Naive thymus-derived CD4-positive, alpha-beta T cell (primary cell): ENCODE measurements at regions not wholly inside any gene's neighbourhood (a gene's known extent, or its start where the extent isn't known, plus 50 kb on each side); places are given as distances from the start of the nearest gene placed in this dataset.
"Not testable (repeated sequence)": the region's sequence is repeated elsewhere in the genome, so short reads cannot be mapped to it uniquely, and the experiment has no call there.

Source experiments
- ATAC-seq: fragments of 150-1000 bp; cut with Tn5 transposase; 2 replicates; pipeline ENCODE4 v1.10.0; 2021; ENCODE audit warnings: mild to moderate bottlenecking, moderate library complexity
- CTCF ChIA-PET: fragments of 350-600 bp; sonication (Branson Sonifier 250); formaldehyde crosslinking; loops from one replicate; lab custom pipeline; 2021; ENCODE audit warnings: antibody characterized with exemption; lab: Charles Lee
- POLR2A ChIA-PET: fragments of 350-600 bp; sonication (Branson Sonifier 250); formaldehyde crosslinking; loops from one replicate; lab custom pipeline; 2021; ENCODE audit warnings: antibody characterized with exemption, inconsistent platforms; lab: Charles Lee
- DNase-seq, 9 donors: peaks; one replicate each; pipeline versions ENCODE4 v3.0.0 to v3.0.0-alpha.2; 2020 to 2022; ENCODE audit warnings: mixed read lengths in 1 of 9
- H3K27ac ChIP-seq: one replicate; pipeline ENCODE4 v1.7.0; 2013; ENCODE audit warnings: mild to moderate bottlenecking, low read depth, low read length, moderate library complexity
- H3K27me3 ChIP-seq, 2 donors: one replicate each; pipeline ENCODE4 v1.7.0; 2013; ENCODE audit warnings: low read length in 2 of 2, mild to moderate bottlenecking in 2 of 2, moderate library complexity in 2 of 2; ENCODE audit not compliant: control insufficient read depth in 2 of 2, insufficient read depth in 2 of 2
- H3K36me3 ChIP-seq, 3 experiments: 1 replicate in 2 of 3; 2 replicates in 1 of 3; pipeline ENCODE4 v1.7.0; 2013; ENCODE audit warnings: low read length in 3 of 3, mild to moderate bottlenecking in 3 of 3, moderate library complexity in 1 of 3; ENCODE audit not compliant: insufficient read depth in 3 of 3, control insufficient read depth in 2 of 3
- H3K4me1 ChIP-seq, 2 donors: one replicate each; pipeline ENCODE4 v1.7.0; 2013; ENCODE audit warnings: low read length in 2 of 2, mild to moderate bottlenecking in 2 of 2, moderate library complexity in 1 of 2; ENCODE audit not compliant: control insufficient read depth in 2 of 2, insufficient read depth in 2 of 2
- H3K4me3 ChIP-seq: 2 replicates; pipeline ENCODE4 v1.7.0; 2013; ENCODE audit warnings: mild to moderate bottlenecking, low read length
- H3K9me3 ChIP-seq, 3 experiments: 1 replicate in 2 of 3; 2 replicates in 1 of 3; pipeline ENCODE4 v1.7.0; 2013; ENCODE audit warnings: low read length in 3 of 3; ENCODE audit not compliant: control insufficient read depth in 2 of 3
- H3K27ac Mint-ChIP-seq, 9 donors: one replicate each; pipeline ENCODE4 v1.8.0; 2020 to 2022; ENCODE audit warnings: mixed read lengths in 9 of 9, mild to moderate bottlenecking in 8 of 9, moderate library complexity in 5 of 9, inconsistent platforms in 2 of 9
- H3K27me3 Mint-ChIP-seq, 5 donors: one replicate each; pipeline ENCODE4 v1.8.0; 2021 to 2022; ENCODE audit warnings: mixed read lengths in 5 of 5, mild to moderate bottlenecking in 1 of 5
- H3K36me3 Mint-ChIP-seq, 5 donors: one replicate each; pipeline ENCODE4 v1.8.0; 2020 to 2022; ENCODE audit warnings: mixed read lengths in 5 of 5, mild to moderate bottlenecking in 3 of 5, inconsistent platforms in 1 of 5
- H3K4me1 Mint-ChIP-seq, 7 donors: one replicate each; pipeline ENCODE4 v1.8.0; 2020 to 2022; ENCODE audit warnings: mixed read lengths in 7 of 7, mild to moderate bottlenecking in 3 of 7, inconsistent platforms in 1 of 7
- H3K4me3 Mint-ChIP-seq, 10 donors: one replicate each; pipeline ENCODE4 v1.8.0; 2020 to 2022; ENCODE audit warnings: mild to moderate bottlenecking in 10 of 10, mixed read lengths in 10 of 10, moderate library complexity in 6 of 10, inconsistent platforms in 2 of 10
- H3K9me3 Mint-ChIP-seq, 11 donors: one replicate each; pipeline ENCODE4 v1.8.0; 2020 to 2022; ENCODE audit warnings: mixed read lengths in 11 of 11, mild to moderate bottlenecking in 4 of 11, inconsistent platforms in 1 of 11, moderate library complexity in 1 of 11
- intact Hi-C, 2 donors: fragments of 100-400 bp; cut with micrococcal nuclease; formaldehyde crosslinking; loops; one replicate each; pipeline ENCODE4 v1.15.1; 2023

GRCh38 chr6:144417681-144418080, 132.5 kb downstream of the UTRN start:
- no peaks in the 10 kb centered on the region for H3K9me3 ChIP-seq
- H3K27ac ChIP-seq: no peak overlapping the region
- no peak for ATAC-seq
- Mint-ChIP-seq H3K9me3 (no peaks in the 10 kb centered on the region), H3K27ac (peak overlapping the region in 3 of 9 donors; percentile 0 to 29 (median 10)), H3K4me1 (peaks cover 19 to 68% (median 53%) of the 10 kb centered on the region in 7 donors), H3K4me3 (peak overlapping the region in 1 of 10 donors; percentile 8), H3K36me3 (peaks cover 3 to 13% (median 7%) of the 10 kb centered on the region in 5 donors), H3K27me3 (no peaks in the 10 kb centered on the region)
- CTCF ChIA-PET: interaction anchor here (1.4 kb wide), 1 partner anchor 11 kb away, joined by 4 read pairs; no protein-coding TSS in a partner anchor
- POLR2A ChIA-PET: no interaction called here
- DNase-seq: no peak
- peaks cover under 1 to 6% (median 5%) of the 10 kb centered on the region in 3 experiments for H3K36me3 ChIP-seq
- H3K27me3 ChIP-seq: no peaks in the 10 kb centered on the region
- intact Hi-C loops: loop anchor here in 1 of 2 donors (2.0 to 10.0 kb wide), 2 partner anchors 17 to 63 kb away; no protein-coding TSS in a partner anchor
- H3K4me1 ChIP-seq: peaks cover 7 to 21% of the 10 kb centered on the region in 2 donors
- H3K4me3 ChIP-seq: no peak overlapping the region

GRCh38 chr6:144418959-144419545, 133.9 kb downstream of the UTRN start:
- no peak for ATAC-seq
- ChIA-PET CTCF (no interaction called here), POLR2A (no interaction called here)
- intact Hi-C loops: loop anchor here in 1 of 2 donors (10.0 kb wide), 1 partner anchor 64 kb away; no protein-coding TSS in a partner anchor
- H3K4me1 Mint-ChIP-seq: peaks cover 14 to 60% (median 46%) of the 10 kb centered on the region in 7 donors
- H3K27ac ChIP-seq: no peak overlapping the region
- no peaks in the 10 kb centered on the region for H3K9me3 ChIP-seq
- H3K27ac Mint-ChIP-seq: peak overlapping the region in 3 of 9 donors; percentile 9 to 37 (median 16)
- no peak overlapping the region for H3K4me3 Mint-ChIP-seq
- H3K36me3 Mint-ChIP-seq: peaks cover 9 to 14% (median 13%) of the 10 kb centered on the region in 5 donors
- H3K27me3 Mint-ChIP-seq: no peaks in the 10 kb centered on the region
- peaks cover 7 to 16% of the 10 kb centered on the region in 2 donors for H3K4me1 ChIP-seq
- no peaks in the 10 kb centered on the region for H3K9me3 Mint-ChIP-seq
- H3K27me3 ChIP-seq: no peaks in the 10 kb centered on the region
- H3K36me3 ChIP-seq: peaks cover 5 to 19% (median 8%) of the 10 kb centered on the region in 3 experiments
- no peak overlapping the region for H3K4me3 ChIP-seq
- DNase-seq: no peak

- Histone ChIP-seq H3K4me1 (peaks cover 0 to 9% of the 10 kb centered on the region in 2 donors), H3K27me3 (no peaks in the 10 kb centered on the region), H3K36me3 (peaks cover 10 to 46% (median 16%) of the 10 kb centered on the region in 3 experiments), H3K27ac (no peak overlapping the region), H3K9me3 (no peaks in the 10 kb centered on the region), H3K4me3 (no peak overlapping the region)
- no peaks in the 10 kb centered on the region for H3K27me3 Mint-ChIP-seq
- intact Hi-C loops: no loop called here
- no peaks in the 10 kb centered on the region for H3K9me3 Mint-ChIP-seq
- H3K27ac Mint-ChIP-seq: no peak overlapping the region
- POLR2A ChIA-PET: no interaction called here
- CTCF ChIA-PET: interaction anchor here (0.7 kb wide), 1 partner anchor 17 kb away, joined by 3 read pairs; no protein-coding TSS in a partner anchor
- peaks cover 13 to 31% (median 23%) of the 10 kb centered on the region in 7 donors for H3K4me1 Mint-ChIP-seq
- H3K4me3 Mint-ChIP-seq: no peak overlapping the region
- DNase-seq: no peak
- peaks cover 25 to 48% (median 34%) of the 10 kb centered on the region in 5 donors for H3K36me3 Mint-ChIP-seq
- ATAC-seq: no peak
Measured at GRCh38 chr6:144423167-144423566, 138.0 kb downstream of the UTRN start.

- CTCF ChIA-PET: interaction anchor here (0.7 kb wide), 1 partner anchor 50 kb away, joined by 3 read pairs; no protein-coding TSS in a partner anchor
- no peak overlapping the region for H3K4me3 ChIP-seq
- H3K4me1 ChIP-seq: no peaks in the 10 kb centered on the region
- no peaks in the 10 kb centered on the region for H3K9me3 ChIP-seq
- Mint-ChIP-seq H3K4me1 (peaks cover 5 to 17% (median 12%) of the 10 kb centered on the region in 7 donors), H3K4me3 (no peak overlapping the region), H3K27me3 (no peaks in the 10 kb centered on the region), H3K27ac (no peak overlapping the region), H3K36me3 (peaks cover 25 to 66% (median 51%) of the 10 kb centered on the region in 5 donors), H3K9me3 (peaks cover 0 to 1% (median 0%) of the 10 kb centered on the region in 11 donors)
- POLR2A ChIA-PET: no interaction called here
- no peaks in the 10 kb centered on the region for H3K27me3 ChIP-seq
- peaks cover 9 to 43% (median 26%) of the 10 kb centered on the region in 3 experiments for H3K36me3 ChIP-seq
- DNase-seq (no peak), ATAC-seq (no peak)
- intact Hi-C loops: no loop called here
- no peak overlapping the region for H3K27ac ChIP-seq
Measured at GRCh38 chr6:144429753-144430152, 144.6 kb downstream of the UTRN start.

- H3K4me3 Mint-ChIP-seq, POLR2A ChIA-PET, CTCF ChIA-PET, ATAC-seq, H3K27me3 ChIP-seq, H3K9me3 Mint-ChIP-seq, H3K4me1 ChIP-seq, H3K27me3 Mint-ChIP-seq, H3K9me3 ChIP-seq, intact Hi-C loops, H3K27ac ChIP-seq, DNase-seq, H3K4me3 ChIP-seq: not testable (repeated sequence)
- H3K36me3 ChIP-seq: peaks cover 13 to 53% (median 33%) of the 10 kb centered on the region in 3 experiments
- H3K36me3 Mint-ChIP-seq: peaks cover 23 to 64% (median 45%) of the 10 kb centered on the region in 5 donors
- H3K4me1 Mint-ChIP-seq: peaks cover 0 to 14% (median 4%) of the 10 kb centered on the region in 7 donors
- H3K27ac Mint-ChIP-seq: peak overlapping the region in 1 of 9 donors; percentile 51
Measured at GRCh38 chr6:144433446-144433845, 148.3 kb downstream of the UTRN start.

- DNase-seq: no peak
- H3K36me3 ChIP-seq: peaks cover 13 to 57% (median 41%) of the 10 kb centered on the region in 3 experiments
- no peak for ATAC-seq
- CTCF ChIA-PET: no interaction called here
- Mint-ChIP-seq H3K36me3 (peaks cover 30 to 64% (median 54%) of the 10 kb centered on the region in 5 donors), H3K4me1 (peaks cover 0 to 14% (median 4%) of the 10 kb centered on the region in 7 donors), H3K27me3 (no peaks in the 10 kb centered on the region), H3K27ac (peak overlapping the region in 7 of 9 donors; percentile 8 to 72 (median 37)), H3K9me3 (peaks cover 0 to 1% (median 0%) of the 10 kb centered on the region in 11 donors), H3K4me3 (no peak overlapping the region)
- no peak overlapping the region for H3K4me3 ChIP-seq
- POLR2A ChIA-PET: interaction anchor here (0.9 kb wide), 1 partner anchor 10 kb away, joined by 4 read pairs; no protein-coding TSS in a partner anchor
- no peak overlapping the region for H3K27ac ChIP-seq
- no peaks in the 10 kb centered on the region for H3K9me3 ChIP-seq
- no peaks in the 10 kb centered on the region for H3K27me3 ChIP-seq
- intact Hi-C loops: no loop called here
- H3K4me1 ChIP-seq: no peaks in the 10 kb centered on the region
Measured at GRCh38 chr6:144434308-144434990, 149.3 kb downstream of the UTRN start.
